T-helper 2 cell (primary cell): ENCODE measurements at regions not wholly inside any gene's neighbourhood (a gene's known extent, or its start where the extent isn't known, plus 50 kb on each side); places are given as distances from the start of the nearest gene placed in this dataset.
A peak's percentile ranks its signal among the peaks of the same experiment; 100 is the strongest.
"Not testable (repeated sequence)": the region's sequence is repeated elsewhere in the genome, so short reads cannot be mapped to it uniquely, and the experiment has no call there.

ENCODE experiments used
- DNase-seq, 5 experiments: peaks; one replicate each; pipeline versions ENCODE4 v3.0.0 to v3.0.0-alpha.2; 2012 to 2022

DNA sequence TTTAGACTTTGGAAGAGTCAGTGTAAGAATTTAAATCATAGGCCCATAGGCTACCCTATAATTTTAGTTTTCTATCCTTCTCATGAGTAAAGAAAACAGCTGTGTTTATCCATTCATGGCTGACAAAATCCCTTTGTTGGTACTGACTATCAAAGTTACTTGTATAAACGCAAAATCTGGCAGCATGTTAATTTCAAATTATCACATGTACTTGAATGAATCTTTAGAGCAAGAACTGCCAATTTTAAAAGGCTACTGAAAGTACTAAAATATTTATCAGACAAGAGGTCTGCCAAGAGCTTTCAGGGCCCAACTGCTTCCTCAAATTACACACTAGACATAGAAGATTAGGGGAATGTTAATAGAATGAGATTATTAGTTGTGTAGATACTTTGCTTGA is 66.6 kb downstream of the MYL12B start:
- no peak for DNase-seq

GRCh38 chr18:3329471-3329870 is 67.5 kb downstream of the MYL12B start:
- no peak for DNase-seq

- DNase-seq, result no peak
These were observed 67.9 kb downstream of the MYL12B start for GRCh38 chr18:3329872-3330271.

- no peak for DNase-seq
These were observed 68.7 kb downstream of the MYL12B start for GRCh38 chr18:3330622-3331021.

DNA sequence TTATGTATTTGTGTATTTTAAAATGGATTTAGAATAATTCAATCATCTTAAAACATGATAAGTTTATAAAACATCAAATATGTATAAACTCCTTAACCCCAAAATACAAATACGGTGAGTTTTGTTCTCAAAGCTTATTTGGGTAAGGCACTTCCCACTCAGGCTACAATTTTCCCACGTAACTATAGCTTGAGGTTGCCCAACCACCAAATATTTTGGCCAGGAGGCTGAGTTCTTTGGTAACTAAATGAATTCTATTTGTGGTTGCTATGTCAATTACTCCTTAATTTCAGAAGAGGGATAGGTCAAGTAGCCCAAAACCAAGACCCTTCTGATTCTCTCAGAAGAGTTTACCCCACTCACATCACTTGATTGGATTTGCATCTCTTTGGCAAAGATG is 70.4 kb downstream of the MYL12B start:
- DNase-seq, result no peak

GRCh38 chr18:3333056-3333720 is 71.3 kb downstream of the MYL12B start:
- no peak for DNase-seq

DNA sequence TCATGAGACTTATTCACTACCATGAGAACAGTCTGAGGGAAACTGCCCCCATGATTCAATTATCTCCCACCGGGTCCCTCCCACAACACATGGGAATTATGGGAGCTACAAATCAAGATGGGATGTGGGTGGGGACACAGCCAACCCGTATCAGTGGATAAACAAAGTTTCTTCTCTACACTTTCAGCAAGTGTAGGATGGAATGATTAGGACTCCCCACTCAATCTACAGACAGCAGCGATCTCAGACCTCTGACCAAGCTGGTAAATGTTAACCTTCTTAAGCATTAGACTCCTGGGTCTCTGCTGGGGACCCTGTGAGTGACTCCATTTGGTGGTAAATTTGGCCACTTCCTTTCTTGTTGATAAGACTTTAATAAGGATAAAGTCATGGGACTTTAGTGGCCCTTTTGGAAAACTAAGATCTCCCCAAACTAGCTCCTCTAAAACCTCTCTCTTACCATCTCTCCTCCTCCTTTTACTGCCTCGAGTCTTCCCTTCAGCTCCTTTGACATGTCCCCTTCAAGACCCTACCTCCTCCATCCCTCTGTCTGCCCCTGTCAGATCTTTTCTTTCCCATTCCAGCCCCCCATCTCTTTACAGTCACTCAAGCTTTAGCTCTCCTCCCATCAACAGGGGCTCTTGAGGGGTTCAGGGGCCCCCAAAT is 71.9 kb downstream of the MYL12B start:
- DNase-seq, result no peak

DNA sequence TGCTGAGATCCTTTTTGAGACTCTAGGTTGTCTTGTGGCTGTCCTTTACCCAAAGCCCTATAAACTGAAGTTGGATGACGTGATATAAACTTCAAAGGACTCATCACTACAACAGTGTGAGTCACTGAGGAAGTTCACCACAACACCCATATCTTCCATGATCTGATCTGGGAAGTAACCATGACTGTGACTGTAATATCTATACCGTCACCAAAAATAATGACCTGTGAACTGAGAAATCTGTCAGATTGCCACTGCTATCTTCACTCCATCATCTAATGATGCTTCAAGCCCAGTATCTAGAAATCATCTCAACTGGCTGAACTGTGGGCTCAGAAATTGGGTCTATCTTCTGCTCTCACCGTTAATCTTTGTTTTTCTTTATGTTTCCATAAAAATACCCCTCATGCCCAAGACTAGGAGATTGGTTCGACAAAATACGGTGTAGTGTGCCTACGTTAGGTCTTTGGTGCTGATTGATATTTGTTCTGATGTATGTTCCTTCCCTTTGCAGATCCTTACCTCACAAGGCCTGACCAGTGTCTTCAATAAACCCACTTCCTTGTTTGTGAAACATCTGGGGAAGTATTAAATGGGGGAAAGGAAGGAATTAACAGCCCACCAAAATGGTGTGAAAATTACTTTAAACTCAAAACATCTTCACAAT is 78.2 kb downstream of the MYL12B start:
- peak in 1 of 5 experiments; percentile 61 for DNase-seq

- DNase-seq, result no peak
These were observed 78.8 kb downstream of the MYL12B start for GRCh38 chr18:3340682-3341097.

DNA sequence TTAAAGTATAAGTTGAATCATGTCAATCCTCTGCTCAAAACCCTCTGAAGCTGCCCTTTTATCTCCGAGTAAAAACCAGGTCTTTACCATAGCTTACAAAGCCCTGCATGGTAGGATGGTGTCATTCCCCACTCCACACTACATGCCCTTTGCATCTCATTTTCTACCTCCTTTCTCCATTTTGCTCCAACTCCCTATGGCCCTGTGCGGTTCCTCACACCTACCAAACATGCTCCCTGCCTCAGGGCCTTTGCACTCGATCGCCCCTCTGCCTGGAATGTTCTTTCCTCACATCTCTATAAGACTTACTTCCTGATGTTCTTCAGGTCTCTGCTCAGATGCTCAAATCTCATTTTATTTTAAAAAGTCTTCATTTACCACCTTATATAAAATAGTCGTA is 80.7 kb downstream of the MYL12B start:
- DNase-seq, result no peak

DNA sequence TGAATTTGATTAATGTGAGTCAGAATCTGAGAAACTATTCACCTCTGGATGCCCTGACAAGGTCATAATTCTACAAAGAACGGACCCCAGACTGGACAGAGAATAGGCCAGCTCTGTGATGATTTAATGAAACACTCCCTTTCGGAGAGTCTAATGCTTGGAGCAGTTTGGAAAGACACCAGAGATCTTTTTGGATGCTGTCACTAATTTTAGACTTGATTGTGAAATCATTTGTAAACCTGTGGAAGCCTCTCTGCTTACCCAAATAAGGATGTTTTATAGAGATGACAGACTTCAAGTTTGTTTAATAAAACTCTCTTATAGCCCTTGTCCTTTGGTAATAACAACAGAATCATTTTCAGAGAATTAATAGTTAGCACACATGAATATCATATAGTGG is 83.5 kb downstream of the MYL12B start:
- DNase-seq, result no peak

GRCh38 chr18:3345885-3346284 is 84.0 kb downstream of the MYL12B start:
- no peak for DNase-seq

GRCh38 chr18:3346487-3346886 is 84.6 kb downstream of the MYL12B start:
- DNase-seq, result no peak

DNA sequence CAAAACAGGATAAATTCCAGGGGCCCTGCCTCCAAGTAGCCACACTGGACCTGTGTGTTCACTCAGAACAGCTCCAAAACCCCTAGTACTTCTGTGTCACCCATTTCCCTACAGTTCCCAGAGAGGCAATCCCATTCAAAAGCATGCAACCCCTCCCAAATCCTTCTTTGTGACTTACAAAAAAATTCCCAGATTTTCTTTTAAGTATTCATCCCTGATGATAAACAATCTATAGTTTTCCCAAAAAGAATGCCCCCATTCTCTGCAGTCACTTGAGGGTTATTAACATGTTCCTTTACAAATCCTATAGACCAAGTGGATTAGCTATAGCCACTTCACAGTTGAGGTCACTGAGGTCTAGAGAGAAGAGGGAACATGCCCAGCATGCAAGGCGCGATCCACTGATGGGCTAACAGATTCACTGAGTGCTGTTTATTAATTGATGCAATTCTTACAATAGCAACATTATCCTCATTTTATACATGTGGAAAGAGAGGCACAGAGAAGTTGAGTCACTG is 85.4 kb downstream of the MYL12B start:
- no peak for DNase-seq

GRCh38 chr18:3348176-3348575 is 86.2 kb downstream of the MYL12B start:
- no peak for DNase-seq

GRCh38 chr18:3349046-3349841 is 87.3 kb downstream of the MYL12B start:
- DNase-seq, result not testable (repeated sequence)

- DNase-seq, result no peak
These were observed 88.1 kb downstream of the MYL12B start for GRCh38 chr18:3350021-3350420.

- DNase-seq, result no peak
These were observed 88.9 kb downstream of the MYL12B start for GRCh38 chr18:3350566-3351527.

- peak in 1 of 5 experiments; percentile 3 for DNase-seq
These were observed 92.6 kb downstream of the MYL12B start for GRCh38 chr18:3354506-3354905.

DNA sequence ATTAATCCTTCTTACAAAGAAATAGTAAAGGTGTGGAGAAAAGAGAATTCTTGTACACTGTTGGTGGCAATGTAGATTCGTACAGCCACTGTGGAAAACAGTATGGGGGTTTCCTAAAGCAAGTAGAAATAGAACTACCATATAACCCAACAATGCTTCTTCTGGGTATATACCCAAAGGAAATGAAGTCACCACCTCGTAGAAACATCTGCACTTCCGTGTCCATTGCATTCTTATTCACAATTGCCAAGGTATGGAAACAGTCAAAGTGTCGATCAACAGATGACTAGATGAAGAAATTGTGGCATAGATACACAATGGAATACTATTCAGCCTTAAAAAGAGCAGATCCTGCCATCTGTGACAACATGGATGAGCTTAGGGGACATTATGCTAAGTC is 93.4 kb upstream of the TGIF1 start:
- DNase-seq, result peak in 1 of 5 experiments; percentile 42

DNA sequence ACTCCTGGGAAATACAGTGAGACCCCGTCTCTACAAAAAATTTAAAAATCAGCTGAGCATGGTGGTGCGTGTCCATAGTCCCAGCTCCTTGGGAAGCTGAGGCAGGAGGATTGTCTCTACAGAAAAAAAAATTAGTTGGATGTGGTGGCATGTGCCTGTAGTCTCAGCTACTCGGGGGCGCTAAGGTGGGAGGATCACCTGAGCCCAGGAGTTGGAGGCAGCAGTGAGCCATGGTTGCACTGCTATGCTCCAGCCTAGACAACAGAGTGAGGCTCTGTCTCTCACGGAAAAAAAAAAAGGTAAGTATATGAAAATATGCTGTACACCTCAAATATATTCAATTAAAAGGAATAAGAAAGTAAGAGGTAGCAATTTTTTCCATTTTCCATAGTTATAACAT is 92.5 kb upstream of the TGIF1 start:
- no peak for DNase-seq

DNA sequence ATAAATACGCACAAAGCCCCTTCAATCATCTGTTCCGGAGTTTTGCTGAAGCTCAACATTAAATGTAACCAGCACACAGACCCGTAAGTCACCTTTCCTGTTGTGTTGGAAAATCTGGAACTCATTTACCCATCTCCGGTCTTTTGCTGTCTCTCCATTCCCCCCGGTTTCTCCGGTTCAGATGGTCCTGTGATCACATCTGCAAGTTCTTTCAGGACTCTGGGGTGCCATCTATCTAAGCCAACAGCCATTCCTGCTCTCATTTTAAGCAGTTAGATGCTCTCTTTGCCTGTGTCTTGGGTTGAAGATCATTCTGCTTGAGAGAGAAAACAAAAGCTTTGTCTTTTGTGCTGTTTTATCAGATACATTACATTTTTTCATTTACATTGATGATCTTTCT is 91.7 kb upstream of the TGIF1 start:
- DNase-seq, result no peak
